GM19238 (cell line): ENCODE measurements at regions not wholly inside any gene's neighbourhood (a gene's known extent, or its start where the extent isn't known, plus 50 kb on each side); places are given as distances from the start of the nearest gene placed in this dataset.

ENCODE experiments used
- DNase-seq: peaks from one replicate; pipeline ENCODE4 v3.0.0; 2011; ENCODE audit warnings: low spot score; ENCODE audit not compliant: insufficient read length

GRCh38 chr10:9869205-9869604 lies 1148.5 kb upstream of the CELF2 start:
- DNase-seq: no peak

GRCh38 chr10:9869606-9870176 lies 1148.0 kb upstream of the CELF2 start:
- no peak for DNase-seq

- no peak for DNase-seq
Measured at GRCh38 chr10:9875353-9875752, 1142.3 kb upstream of the CELF2 start.

- DNase-seq: no peak
Measured at GRCh38 chr10:9877978-9878377, 1139.7 kb upstream of the CELF2 start.

GRCh38 chr10:9878383-9878782 lies 1139.3 kb upstream of the CELF2 start:
- no peak for DNase-seq

GRCh38 chr10:9885761-9886160 lies 1131.9 kb upstream of the CELF2 start:
- no peak for DNase-seq

- no peak for DNase-seq
Measured at GRCh38 chr10:9886772-9887171, 1130.9 kb upstream of the CELF2 start.

- no peak for DNase-seq
Measured at GRCh38 chr10:9895453-9895852, 1122.2 kb upstream of the CELF2 start.

- no peak for DNase-seq
Measured at GRCh38 chr10:9895981-9896380, 1121.7 kb upstream of the CELF2 start.

- DNase-seq: no peak
Measured at GRCh38 chr10:9898633-9899395, 1118.9 kb upstream of the CELF2 start.

- DNase-seq: no peak
Measured at GRCh38 chr10:9900751-9901150, 1116.9 kb upstream of the CELF2 start.

- DNase-seq: no peak
Measured at GRCh38 chr10:9901971-9902370, 1115.7 kb upstream of the CELF2 start.

GRCh38 chr10:9910446-9910845 lies 1107.2 kb upstream of the CELF2 start:
- no peak for DNase-seq

GRCh38 chr10:9911488-9911887 lies 1106.2 kb upstream of the CELF2 start:
- DNase-seq: no peak

GRCh38 chr10:9913876-9914514 lies 1103.7 kb upstream of the CELF2 start:
- no peak for DNase-seq

GRCh38 chr10:9921544-9921943 lies 1096.1 kb upstream of the CELF2 start:
- DNase-seq: no peak

- DNase-seq: no peak
Measured at GRCh38 chr10:9922126-9922870, 1095.4 kb upstream of the CELF2 start.

GRCh38 chr10:9926003-9926402 lies 1091.7 kb upstream of the CELF2 start:
- no peak for DNase-seq

- DNase-seq: no peak
Measured at GRCh38 chr10:9926881-9927280, 1090.8 kb upstream of the CELF2 start.

- no peak for DNase-seq
Measured at GRCh38 chr10:9939716-9940115, 1078.0 kb upstream of the CELF2 start.

- DNase-seq: no peak
Measured at GRCh38 chr10:9944690-9945089, 1073.0 kb upstream of the CELF2 start.

- no peak for DNase-seq
Measured at GRCh38 chr10:9950070-9950469, 1067.6 kb upstream of the CELF2 start.
